SJSA1 (cell line): ENCODE measurements at regions not wholly inside any gene's neighbourhood (a gene's known extent, or its start where the extent isn't known, plus 50 kb on each side); places are given as distances from the start of the nearest gene placed in this dataset.
A peak's percentile ranks its signal among the peaks of the same experiment; 100 is the strongest.

ENCODE experiments used
- DNase-seq, 2 experiments: peaks; one replicate each; pipeline ENCODE4 v3.0.0-alpha.2; 2015 to 2020; ENCODE audit warnings: low spot score in 2 of 2, low read depth in 1 of 2
- H3K27ac ChIP-seq: fragments of 250-450 bp; sonication (Bioruptor Pico); 2 replicates; pipeline ENCODE4 v1.5.1; 2020; ENCODE audit warnings: mild to moderate bottlenecking, moderate library complexity
- H3K27me3 ChIP-seq: fragments of 250-450 bp; sonication (Bioruptor Pico); replicated peaks from 2 replicates; pipeline ENCODE4 v1.5.1; 2020; ENCODE audit warnings: mild to moderate bottlenecking, moderate library complexity
- H3K36me3 ChIP-seq: fragments of 250-450 bp; sonication (Bioruptor Pico); 2 replicates; pipeline ENCODE4 v1.5.1; 2020; ENCODE audit warnings: mild to moderate bottlenecking
- H3K4me1 ChIP-seq: fragments of 250-450 bp; sonication (Bioruptor Pico); replicated peaks from 2 replicates; pipeline ENCODE4 v1.6.1; 2021; ENCODE audit warnings: mild to moderate bottlenecking
- H3K4me3 ChIP-seq: fragments of 250-450 bp; sonication (Bioruptor Pico); 2 replicates; pipeline ENCODE4 v1.5.1; 2020; ENCODE audit warnings: mild to moderate bottlenecking
- H3K9me3 ChIP-seq: fragments of 250-450 bp; sonication (Bioruptor Pico); replicated peaks from 2 replicates; pipeline ENCODE4 v1.5.1; 2020; ENCODE audit warnings: mild to moderate bottlenecking

- H3K27ac ChIP-seq: no peak overlapping the region
- DNase-seq: no peak
- H3K9me3 ChIP-seq: no peaks in the 10 kb centered on the region
- H3K36me3 ChIP-seq: no peaks in the 10 kb centered on the region
- H3K27me3 ChIP-seq: no peaks in the 10 kb centered on the region
- no peaks in the 10 kb centered on the region for H3K4me1 ChIP-seq
- H3K4me3 ChIP-seq: no peak overlapping the region
Measured at GRCh38 chr3:104555728-104556127, 811.0 kb upstream of the ALCAM start.

DNA sequence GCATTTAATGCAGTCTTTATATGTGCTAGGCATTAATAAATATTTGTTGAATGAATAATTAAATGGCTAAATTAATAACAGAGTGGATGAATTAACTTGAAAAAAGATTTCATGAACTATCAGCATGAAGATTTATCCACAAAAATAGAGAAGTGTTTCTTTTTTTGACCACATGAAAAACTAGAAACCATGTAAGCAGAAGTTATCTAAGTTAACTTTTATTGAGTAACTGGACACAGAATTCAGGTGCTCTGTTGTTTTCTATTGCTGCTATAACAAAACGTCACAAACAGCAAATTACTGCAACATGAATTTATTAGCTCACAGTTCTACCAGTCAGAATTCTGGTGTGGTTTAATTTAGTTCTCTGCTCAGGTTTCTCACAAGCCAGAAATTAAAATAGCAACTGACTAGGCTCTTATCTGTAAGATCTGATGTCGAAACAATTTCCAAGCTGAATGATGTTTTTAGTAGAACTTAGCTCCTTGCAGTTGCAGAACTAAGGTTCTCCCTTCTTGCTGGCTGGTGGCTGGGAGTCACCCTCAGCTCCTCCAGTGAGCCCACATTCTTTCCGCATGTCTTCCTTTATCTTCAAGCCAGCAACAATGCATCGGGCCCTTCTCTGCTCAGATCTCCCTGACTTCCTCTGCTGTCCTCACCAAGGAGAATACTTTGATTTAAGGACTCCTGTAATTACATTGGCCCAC, 810.2 kb upstream of the ALCAM start:
- no peak overlapping the region for H3K4me3 ChIP-seq
- no peaks in the 10 kb centered on the region for H3K4me1 ChIP-seq
- DNase-seq: no peak
- H3K36me3 ChIP-seq: no peaks in the 10 kb centered on the region
- no peaks in the 10 kb centered on the region for H3K9me3 ChIP-seq
- no peak overlapping the region for H3K27ac ChIP-seq
- no peaks in the 10 kb centered on the region for H3K27me3 ChIP-seq

DNA sequence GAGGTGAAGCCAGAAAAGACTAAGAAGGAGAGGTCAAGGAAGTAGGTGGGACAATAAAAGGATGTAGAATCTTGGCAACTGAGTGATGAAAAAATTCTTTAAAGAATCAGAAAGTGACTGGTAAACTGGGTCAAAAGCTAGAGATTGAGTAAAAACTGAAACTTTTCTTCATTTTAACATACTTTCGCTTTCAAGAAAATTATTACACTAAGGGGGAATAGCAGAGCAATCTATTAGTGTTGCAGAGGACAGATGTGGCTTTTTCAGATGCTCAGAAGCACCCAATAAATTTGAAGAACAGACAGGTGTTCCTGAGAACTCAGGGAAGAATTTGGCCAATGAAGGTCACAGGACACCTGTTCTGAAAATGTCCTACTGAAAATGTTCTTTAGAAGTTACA, 805.4 kb upstream of the ALCAM start:
- Histone ChIP-seq H3K27ac (no peak overlapping the region), H3K36me3 (no peaks in the 10 kb centered on the region), H3K9me3 (no peaks in the 10 kb centered on the region), H3K4me1 (no peaks in the 10 kb centered on the region), H3K27me3 (no peaks in the 10 kb centered on the region), H3K4me3 (no peak overlapping the region)
- no peak for DNase-seq

GRCh38 chr3:104564045-104564643, 802.6 kb upstream of the ALCAM start:
- Histone ChIP-seq H3K4me1 (no peaks in the 10 kb centered on the region), H3K4me3 (no peak overlapping the region), H3K9me3 (no peaks in the 10 kb centered on the region), H3K27me3 (no peaks in the 10 kb centered on the region), H3K36me3 (no peaks in the 10 kb centered on the region), H3K27ac (no peak overlapping the region)
- peak; percentile 47 to 53 for DNase-seq

DNA sequence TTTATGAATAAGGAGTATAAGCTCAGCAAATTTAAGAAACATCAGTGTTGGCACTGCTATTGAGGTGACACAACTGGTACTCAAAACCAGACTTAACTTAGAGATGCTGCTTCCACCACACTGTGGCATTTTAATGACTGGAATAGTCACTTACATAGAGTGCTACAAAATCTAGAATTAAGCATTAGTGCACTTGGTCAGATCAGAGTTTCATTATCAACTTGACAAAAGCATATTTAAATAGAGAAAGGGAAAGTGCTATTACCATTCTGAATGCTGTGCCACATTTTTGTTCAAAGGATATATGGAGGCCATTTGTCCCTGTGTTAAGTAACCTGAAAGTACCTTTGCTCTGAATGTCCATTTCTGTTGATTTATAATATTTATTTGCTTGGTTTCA, 800.7 kb upstream of the ALCAM start:
- H3K4me1 ChIP-seq: no peaks in the 10 kb centered on the region
- DNase-seq: no peak
- H3K4me3 ChIP-seq: no peak overlapping the region
- H3K27ac ChIP-seq: no peak overlapping the region
- no peaks in the 10 kb centered on the region for H3K27me3 ChIP-seq
- H3K9me3 ChIP-seq: no peaks in the 10 kb centered on the region
- H3K36me3 ChIP-seq: no peaks in the 10 kb centered on the region

GRCh38 chr3:104575634-104576033, 791.1 kb upstream of the ALCAM start:
- 0 out of 2 replicates have a peak, but pooled peaks cover 14% of the 10 kb centered on the region for H3K9me3 ChIP-seq
- no peaks in the 10 kb centered on the region for H3K27me3 ChIP-seq
- no peak overlapping the region for H3K27ac ChIP-seq
- DNase-seq: no peak
- H3K4me3 ChIP-seq: no peak overlapping the region
- H3K4me1 ChIP-seq: no peaks in the 10 kb centered on the region
- no peaks in the 10 kb centered on the region for H3K36me3 ChIP-seq

- Histone ChIP-seq H3K36me3 (no peaks in the 10 kb centered on the region), H3K27me3 (no peaks in the 10 kb centered on the region), H3K9me3 (0 out of 2 replicates have a peak, but pooled peaks cover 14% of the 10 kb centered on the region), H3K4me1 (no peaks in the 10 kb centered on the region), H3K27ac (no peak overlapping the region), H3K4me3 (no peak overlapping the region)
- DNase-seq: no peak
Measured at GRCh38 chr3:104578558-104578957, 788.2 kb upstream of the ALCAM start.

DNA sequence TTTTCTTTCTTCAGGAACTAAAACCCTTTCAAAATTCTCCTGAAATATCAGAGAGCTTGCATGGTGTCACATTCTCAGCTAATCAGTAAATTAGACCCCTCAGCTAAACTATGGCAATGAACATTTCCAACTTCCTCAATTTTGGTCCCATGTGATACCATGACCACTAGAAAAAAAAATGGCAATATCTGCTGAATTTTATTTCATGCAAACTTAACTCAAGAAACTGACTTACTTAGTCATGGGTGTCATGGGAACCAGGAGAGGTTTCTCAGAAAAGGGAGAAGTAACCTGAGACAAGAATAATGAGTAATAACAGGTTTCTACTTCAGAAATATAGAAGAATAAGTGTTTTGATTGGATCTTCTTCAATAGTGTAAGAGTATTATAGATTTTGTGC, 784.6 kb upstream of the ALCAM start:
- H3K36me3 ChIP-seq: no peaks in the 10 kb centered on the region
- no peaks in the 10 kb centered on the region for H3K4me1 ChIP-seq
- no peaks in the 10 kb centered on the region for H3K27me3 ChIP-seq
- 0 out of 2 replicates have a peak, but pooled peaks cover 7% of the 10 kb centered on the region for H3K9me3 ChIP-seq
- no peak overlapping the region for H3K27ac ChIP-seq
- no peak overlapping the region for H3K4me3 ChIP-seq
- DNase-seq: no peak

DNA sequence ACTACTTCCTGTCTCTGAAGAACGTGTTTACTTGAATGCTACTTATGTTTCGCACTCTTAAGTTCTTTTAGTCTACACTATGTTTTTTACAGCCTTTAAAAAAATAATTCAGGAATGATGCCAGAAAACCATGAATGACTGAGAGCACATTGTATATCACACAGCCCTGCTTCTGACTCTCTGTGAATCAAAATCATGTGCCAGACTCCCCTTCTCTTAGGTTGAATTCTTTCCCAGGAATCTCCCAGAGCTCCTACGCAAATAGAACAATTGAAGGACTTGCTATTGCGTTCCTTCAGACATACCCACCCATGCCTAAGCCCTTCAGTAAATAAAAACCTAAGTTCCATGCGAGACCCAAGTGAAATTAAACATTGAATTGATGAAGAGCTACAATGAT, 782.0 kb upstream of the ALCAM start:
- H3K36me3 ChIP-seq: no peaks in the 10 kb centered on the region
- no peaks in the 10 kb centered on the region for H3K9me3 ChIP-seq
- H3K4me1 ChIP-seq: no peaks in the 10 kb centered on the region
- no peak overlapping the region for H3K27ac ChIP-seq
- no peaks in the 10 kb centered on the region for H3K27me3 ChIP-seq
- DNase-seq: no peak
- H3K4me3 ChIP-seq: no peak overlapping the region

DNA sequence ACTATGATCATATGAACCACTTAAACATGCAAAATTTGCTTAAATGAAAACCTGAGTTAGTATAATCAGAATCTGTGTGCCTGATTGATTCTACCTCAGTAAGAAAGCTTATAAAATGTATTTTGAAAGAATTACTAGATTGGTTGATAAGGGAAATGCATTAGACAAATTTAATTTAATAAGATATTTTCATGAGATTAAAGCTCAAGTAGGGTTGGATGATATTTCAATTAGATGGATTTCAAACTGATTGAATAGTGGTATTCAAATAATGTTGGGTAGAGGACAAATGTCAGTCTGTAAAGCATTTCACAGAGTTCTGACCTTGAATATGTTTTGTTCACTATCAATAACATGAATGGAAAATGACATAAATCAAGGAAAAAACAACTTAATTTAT, 780.4 kb upstream of the ALCAM start:
- no peaks in the 10 kb centered on the region for H3K4me1 ChIP-seq
- no peak overlapping the region for H3K4me3 ChIP-seq
- no peak for DNase-seq
- no peak overlapping the region for H3K27ac ChIP-seq
- H3K27me3 ChIP-seq: no peaks in the 10 kb centered on the region
- H3K9me3 ChIP-seq: no peaks in the 10 kb centered on the region
- no peaks in the 10 kb centered on the region for H3K36me3 ChIP-seq

GRCh38 chr3:104588442-104588841, 778.3 kb upstream of the ALCAM start:
- no peak for DNase-seq
- no peaks in the 10 kb centered on the region for H3K36me3 ChIP-seq
- H3K27me3 ChIP-seq: no peaks in the 10 kb centered on the region
- no peak overlapping the region for H3K4me3 ChIP-seq
- H3K4me1 ChIP-seq: no peaks in the 10 kb centered on the region
- H3K27ac ChIP-seq: no peak overlapping the region
- no peaks in the 10 kb centered on the region for H3K9me3 ChIP-seq

GRCh38 chr3:104591776-104592175, 774.9 kb upstream of the ALCAM start:
- no peaks in the 10 kb centered on the region for H3K27me3 ChIP-seq

GRCh38 chr3:104594491-104594890, 772.2 kb upstream of the ALCAM start:
- Histone ChIP-seq H3K36me3 (no peaks in the 10 kb centered on the region), H3K4me3 (no peak overlapping the region)
- DNase-seq: no peak

More at GRCh38 chr3:104591776-104592175, 774.9 kb upstream of the ALCAM start:
- H3K27ac ChIP-seq: no peak overlapping the region
- H3K4me3 ChIP-seq: no peak overlapping the region
- no peaks in the 10 kb centered on the region for H3K36me3 ChIP-seq
- H3K9me3 ChIP-seq: no peaks in the 10 kb centered on the region
- no peaks in the 10 kb centered on the region for H3K4me1 ChIP-seq
- no peak for DNase-seq

GRCh38 chr3:104596054-104596453, 770.7 kb upstream of the ALCAM start:
- H3K27me3 ChIP-seq: no peaks in the 10 kb centered on the region
- H3K4me3 ChIP-seq: no peak overlapping the region
- no peaks in the 10 kb centered on the region for H3K36me3 ChIP-seq
- H3K27ac ChIP-seq: no peak overlapping the region
- DNase-seq: no peak
- H3K4me1 ChIP-seq: no peaks in the 10 kb centered on the region
- H3K9me3 ChIP-seq: no peaks in the 10 kb centered on the region

More at GRCh38 chr3:104594491-104594890, 772.2 kb upstream of the ALCAM start:
- Histone ChIP-seq H3K27ac (no peak overlapping the region), H3K9me3 (no peaks in the 10 kb centered on the region), H3K4me1 (no peaks in the 10 kb centered on the region), H3K27me3 (no peaks in the 10 kb centered on the region)
